ENCODE measurements at regions not wholly inside any gene's neighbourhood (a gene's known extent, or its start where the extent isn't known, plus 50 kb on each side); places are given as distances from the start of the nearest gene placed in this dataset.

DNA sequence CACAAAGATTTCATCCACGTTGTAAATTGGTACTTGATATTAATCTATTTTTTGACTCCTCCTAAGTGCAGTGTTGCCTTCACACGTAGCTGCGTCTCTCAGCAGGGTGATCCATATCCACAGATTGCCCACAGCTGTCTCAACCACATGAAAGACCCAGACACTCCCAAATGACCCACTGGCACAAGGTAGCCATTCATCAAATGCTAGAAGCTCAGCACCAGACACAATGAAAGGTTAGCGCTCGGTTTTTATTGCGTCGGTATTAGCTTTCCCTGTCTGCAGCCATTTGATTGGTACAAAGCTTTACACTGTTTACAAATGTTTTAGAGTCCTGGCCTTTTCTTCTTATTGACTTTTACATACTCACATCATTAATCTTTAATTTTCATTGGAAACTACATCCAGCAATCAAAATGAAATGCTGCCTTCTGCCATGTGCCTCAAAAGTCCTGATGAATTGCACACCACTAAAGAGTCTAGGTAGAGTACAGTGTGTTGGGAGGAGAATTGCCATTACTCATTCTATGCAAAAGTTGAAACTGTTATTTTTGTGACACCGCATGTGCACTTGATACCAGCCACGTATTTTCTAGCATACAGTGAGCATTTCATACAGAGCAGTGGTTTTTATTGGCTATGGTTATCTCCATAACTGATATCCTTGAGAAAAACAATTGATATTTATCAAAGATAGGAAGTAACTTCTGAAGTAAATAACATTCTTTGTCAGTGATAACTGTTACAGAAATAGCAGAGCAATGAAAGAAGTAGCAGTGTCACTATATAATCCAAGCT is 127.3 kb upstream of the NUDT7 start:
- DNase-seq: no peak

DNA sequence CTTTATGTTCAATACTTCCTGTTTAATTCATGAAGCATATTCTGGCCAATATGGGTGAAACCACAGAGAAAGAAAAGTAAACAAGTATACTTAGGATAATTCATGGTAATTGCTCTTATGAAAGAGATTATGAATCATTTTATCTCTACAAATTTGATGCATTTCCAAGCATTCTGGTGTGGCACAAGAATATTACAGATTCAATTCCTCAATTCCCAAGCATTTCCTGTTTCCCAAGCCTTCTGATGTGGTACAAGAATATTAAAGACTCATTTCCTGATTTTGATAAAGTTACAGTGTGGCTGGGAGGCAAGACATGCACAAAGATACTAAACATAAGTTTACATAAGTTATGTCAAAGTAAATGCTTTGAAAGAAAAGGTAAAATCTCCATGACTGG is 126.1 kb upstream of the NUDT7 start:
- DNase-seq: no peak

DNA sequence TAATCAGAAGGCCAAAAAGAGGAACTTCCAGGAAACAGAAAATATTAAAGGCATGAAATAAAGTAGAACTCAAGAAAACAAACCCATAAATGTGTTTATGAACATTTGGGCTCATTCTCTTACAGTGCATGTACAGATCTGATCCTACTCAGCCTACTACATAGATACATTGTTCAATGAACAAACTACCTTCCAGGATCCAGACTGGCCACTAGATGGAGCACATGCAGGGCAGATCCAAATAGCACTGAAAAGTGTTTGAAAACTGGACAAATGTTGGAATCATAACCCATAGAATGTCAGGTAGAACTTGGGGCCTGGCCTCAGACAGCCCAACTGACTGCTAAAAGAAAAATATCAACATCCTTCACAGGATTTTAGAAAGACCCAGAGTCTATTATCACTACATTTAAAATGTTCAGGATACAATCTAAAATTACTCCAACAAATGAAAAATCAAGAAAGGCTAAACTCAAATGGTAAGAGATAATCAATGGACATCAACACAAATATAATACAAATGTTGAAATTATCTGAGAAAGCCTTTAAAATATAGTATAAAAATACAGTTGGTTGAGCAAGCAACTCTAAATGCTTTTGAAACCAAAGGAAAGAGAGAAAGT is 122.4 kb upstream of the NUDT7 start:
- DNase-seq: peak; percentile 60

DNA sequence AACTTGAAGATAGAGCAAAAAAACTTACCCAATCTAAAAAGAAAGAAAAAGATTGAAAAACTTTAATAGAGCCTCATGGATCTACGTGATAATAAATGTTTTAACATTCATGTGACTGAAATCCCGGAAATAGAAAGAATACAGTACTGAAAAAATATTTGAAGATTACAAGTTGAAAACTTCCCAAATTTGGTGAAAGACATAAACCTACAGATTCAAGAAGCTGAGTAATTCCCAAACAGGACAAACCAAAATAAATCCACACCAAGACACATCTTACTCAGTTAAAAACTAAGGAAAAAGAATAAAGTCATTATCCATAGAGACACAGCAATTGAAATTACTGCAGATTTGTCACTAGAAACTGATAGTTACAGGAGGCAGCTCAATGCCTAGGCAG is 121.8 kb upstream of the NUDT7 start:
- no peak for DNase-seq

DNA sequence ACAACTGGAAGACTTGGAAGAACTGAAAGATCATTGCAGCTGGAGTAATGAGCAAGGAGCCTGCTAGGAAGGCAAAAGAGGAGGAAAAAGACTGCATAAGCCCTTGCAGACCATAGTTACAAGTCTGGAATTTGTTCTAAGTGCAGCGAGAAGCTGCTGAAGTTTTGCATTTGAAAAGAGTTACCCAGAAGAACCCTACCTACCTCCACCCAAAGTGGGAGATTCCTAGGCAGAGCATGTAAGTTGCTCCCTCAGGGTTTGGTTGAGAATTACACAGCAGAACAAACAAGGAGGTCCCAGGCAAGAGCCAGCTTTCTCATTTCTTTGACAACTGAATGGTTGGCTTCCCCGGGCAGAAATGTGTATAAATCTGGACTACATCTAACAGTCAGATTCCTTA is 118.7 kb upstream of the NUDT7 start:
- DNase-seq: no peak

DNA sequence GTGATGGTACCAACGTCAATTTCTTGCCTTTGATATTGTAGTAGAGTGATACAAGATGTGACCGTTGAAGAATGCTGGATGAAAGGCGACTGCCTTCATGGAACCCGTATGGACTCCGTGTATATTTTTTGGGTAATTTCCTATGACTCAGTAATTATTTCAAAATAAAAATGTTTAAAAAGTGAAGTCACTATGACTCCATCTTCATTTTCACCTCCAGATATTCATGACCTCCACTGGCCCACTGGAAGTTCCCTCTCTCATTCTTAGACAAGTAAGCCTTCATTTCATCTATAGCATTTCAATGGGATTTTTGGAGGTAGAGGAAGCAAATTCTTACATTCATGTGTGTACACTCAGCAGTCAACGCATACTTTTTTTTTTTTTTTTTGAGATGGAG is 111.8 kb upstream of the NUDT7 start:
- DNase-seq: no peak

DNA sequence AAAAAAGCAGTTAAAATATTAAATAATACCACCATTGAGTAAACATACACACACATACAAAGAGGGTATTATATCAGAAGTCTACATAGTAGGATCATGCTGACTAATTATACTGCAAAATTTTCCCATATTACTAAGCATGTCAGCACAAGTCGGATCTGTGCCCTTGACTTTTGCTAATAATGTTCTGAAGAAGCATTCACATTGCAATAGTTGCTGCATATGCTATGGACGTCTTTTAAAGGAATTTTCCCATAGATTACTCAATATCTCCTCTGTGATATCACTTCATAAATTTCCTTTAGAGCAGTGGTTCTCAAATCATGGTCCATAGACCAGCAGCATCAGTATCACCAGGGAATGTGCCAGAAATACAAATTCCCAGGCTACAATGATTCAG is 110.9 kb upstream of the NUDT7 start:
- DNase-seq: no peak

DNA sequence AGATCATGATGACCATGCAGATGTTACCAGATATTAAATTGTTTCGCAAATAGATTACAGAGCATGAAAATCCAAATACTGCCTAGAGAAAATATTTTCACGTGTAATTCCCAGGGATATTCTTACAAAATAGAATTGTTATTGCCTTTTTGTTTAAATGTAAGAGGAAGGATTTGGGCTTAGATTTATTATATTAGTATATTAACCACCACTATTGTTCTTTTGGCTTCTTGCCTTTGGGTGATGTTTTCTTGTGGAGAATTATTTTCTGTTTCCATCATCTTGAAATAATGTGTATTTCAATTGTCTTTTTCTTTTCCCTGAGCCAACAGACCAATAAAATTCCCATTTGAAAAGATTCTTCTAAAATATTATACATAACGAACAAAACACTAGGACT is 109.7 kb upstream of the NUDT7 start:
- no peak for DNase-seq

DNA sequence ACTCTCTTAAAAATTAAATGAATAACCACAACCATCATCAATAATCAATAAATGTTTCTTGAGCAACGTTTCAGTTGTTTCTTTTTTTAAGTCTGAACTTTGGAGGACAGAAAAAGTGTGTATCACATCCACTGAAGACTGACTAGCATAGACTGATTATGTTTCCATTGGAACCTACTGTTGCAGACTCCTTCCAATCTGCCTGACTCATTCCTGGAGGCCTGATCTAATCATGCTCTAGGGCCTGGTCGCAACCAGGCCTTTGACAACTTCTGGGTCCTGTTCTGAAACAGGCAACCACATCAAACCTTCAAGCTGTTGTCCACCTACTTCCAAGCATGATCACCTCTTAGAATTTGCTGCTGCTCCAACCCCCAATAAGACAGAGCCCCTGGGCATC is 109.2 kb upstream of the NUDT7 start:
- DNase-seq: peak; percentile 62

DNA sequence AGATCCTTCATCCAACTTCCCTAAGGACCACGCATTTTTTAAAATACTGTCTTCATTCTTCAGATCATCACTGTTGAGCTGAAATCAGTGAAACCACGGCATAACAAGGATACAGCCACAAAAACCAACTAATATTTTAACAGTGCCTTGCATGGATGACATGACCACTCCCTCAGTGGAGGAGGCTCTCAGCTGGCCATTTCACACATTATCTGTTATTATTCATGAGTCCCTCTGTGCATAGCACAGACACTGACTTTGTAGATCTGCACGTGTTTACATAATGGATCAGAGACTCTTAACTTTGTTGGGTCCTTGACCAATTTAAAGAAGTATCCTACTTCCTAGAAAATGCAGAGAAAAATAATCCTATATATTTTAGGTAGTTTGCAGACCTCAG is 104.8 kb upstream of the NUDT7 start:
- no peak for DNase-seq

DNA sequence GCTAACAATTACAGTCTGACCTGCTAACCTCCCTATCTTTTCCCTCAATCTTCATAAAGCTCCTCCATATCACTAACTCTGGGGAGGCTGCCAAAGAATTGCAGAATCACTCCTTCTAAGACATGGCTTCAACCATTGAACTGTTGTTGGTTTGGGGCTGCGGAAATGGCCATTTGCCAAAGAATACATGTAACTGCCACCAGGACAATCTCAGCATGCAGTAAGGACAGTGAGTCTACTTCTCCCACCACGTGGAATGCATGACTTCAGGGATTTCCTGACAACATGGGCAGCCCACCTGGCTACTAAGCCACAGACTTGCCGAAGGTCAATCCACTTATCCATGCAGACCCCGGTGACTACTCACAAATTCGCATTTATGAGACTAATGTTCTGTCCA is 104.3 kb upstream of the NUDT7 start:
- DNase-seq: no peak

DNA sequence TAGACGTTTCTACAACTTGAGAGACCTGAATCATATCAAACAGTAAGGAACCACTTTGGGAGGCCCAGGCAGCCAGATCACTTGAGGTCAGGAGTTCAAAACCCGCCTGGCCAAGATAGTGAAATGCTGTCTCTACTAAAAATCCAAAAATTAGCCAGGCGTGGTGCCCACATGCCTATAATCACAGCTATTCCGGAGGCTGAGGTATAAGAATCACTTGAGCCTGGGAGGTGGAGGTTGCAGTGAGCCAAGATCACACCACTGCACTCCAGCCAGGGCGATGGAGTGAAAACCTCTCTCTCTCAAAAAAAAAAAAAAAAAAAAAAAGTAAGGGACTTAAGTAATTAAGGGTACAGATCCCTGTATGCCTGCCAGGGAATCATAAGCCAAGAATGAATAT is 103.4 kb upstream of the NUDT7 start:
- DNase-seq: no peak

DNA sequence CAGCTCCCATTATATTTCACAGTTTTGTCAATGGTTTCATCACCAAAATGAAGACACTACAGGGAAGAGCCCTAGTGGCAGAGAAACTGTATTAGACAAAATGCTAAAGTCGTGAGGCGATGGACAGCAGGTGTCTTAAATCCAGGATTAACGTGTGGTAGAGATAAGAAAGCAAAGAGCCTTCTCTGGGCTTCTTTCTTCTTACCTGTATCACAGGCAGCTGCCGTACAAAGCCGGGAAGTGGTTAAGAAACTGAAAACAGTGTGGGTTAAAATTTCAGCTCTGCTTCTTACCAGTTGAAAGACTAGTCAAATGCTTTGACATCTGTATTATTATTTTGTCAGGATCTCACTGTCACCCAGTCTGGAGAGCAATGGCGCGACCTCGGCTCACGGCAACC is 98.2 kb upstream of the NUDT7 start:
- no peak for DNase-seq

DNA sequence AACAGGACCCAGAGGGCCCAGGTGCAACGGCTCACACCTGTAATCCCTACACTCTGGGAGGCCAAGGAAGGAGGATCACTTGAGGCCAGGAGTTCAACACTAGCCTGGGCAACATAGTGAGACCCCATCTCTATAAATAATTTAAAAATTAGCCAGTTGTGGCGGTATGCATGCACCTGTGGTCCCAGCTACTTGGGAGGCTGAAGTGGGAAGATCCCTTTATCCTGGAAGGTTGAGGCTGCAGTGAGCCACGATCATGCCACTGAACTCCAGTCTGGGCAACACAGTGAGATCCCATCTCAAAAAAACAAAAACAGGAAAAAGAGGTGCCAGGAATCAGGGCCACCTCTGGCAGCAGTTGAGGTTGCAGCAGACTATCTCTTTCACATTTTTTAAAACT is 85.7 kb upstream of the NUDT7 start:
- no peak for DNase-seq

DNA sequence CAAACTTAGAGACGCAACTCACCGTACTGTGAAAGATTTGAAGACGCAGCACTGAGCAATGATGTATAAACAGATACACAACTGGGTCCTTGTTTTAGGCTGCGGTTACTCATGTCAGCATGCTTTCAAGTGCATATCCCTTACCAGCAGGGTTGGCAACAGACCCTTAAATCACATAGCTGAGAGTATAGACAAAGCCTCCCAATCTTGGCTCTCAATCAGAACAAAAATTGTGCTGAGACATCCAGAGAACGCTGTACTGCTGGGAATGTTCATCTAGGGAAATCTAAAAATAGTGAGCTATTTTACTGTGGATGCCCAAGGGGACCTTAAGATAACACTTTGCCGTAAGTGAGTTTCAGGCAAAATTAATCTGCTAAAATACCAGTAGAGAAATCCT is 84.4 kb upstream of the NUDT7 start:
- DNase-seq: no peak

DNA sequence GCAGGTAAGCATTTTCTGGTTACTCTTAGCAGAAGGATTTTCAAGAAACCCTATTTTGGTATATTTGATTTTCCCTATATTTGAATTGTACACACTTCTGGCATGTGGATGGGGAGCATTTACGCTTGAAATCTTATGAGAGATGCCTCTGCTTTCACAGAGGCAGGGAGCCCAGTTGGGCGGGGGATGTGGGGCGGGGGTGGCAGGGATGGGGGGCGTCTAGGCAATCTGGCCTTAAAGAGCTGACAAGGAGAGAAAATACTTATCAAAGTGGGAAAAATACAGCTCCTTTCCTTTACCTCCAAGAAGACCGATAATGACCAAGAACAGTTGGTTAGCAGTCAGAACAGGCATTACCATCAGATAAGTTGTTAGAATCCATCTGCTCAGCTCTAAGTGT is 79.1 kb upstream of the NUDT7 start:
- no peak for DNase-seq

DNA sequence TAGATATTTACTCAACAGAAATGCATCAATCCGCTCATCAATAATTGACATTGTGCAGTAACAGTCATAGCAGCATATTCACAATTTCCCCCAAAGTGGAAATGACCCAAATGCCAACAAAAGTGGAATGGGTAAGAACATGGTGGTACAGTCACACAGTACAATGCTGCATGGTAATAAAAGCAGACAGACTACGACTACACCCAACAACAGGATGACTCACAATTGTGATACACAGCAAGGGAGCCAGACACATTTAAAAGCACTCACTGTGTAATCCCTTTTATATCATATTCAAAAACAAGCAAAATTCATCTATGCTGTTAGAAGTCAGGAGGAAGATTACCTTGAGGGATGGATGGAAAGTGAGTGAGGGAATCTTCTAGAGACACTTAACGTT is 76.5 kb upstream of the NUDT7 start:
- no peak for DNase-seq

DNA sequence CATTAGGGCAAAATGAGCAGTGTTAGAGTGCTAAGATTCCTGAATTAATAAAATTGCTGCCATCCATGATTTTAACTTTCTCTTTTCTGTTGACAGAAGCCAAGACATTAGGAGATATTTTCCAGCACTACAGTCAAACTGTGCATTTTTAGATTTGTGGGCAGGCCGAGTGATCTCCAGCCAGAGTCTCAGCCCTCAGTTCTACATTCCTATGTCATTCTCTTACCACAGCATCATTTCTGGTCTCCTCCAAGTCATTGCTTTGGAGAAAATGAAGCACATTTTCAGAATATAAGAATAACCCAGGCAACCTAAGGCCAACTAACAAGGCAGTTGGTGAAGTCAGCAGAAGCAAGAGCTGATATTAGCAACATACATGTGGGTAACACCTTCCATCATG is 74.6 kb upstream of the NUDT7 start:
- DNase-seq: no peak

DNA sequence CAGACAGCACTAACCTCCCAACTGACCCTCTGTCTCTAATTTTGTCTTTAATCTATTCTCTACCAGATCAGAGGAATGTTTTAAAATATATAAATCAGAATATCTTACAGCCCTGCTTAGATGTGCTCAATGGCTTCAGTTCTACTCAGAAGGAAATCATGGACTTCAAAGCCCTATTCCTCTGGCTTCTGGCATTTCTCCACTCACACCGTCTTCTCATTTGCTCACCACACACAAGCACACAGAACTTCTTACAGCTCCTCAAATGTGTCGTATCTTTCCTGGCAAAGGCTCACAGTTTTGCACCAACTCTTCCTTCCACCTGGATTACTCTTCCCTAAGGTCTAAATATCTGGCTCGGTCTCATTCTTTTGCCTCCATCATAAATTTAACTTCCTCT is 71.6 kb upstream of the NUDT7 start:
- DNase-seq: no peak

DNA sequence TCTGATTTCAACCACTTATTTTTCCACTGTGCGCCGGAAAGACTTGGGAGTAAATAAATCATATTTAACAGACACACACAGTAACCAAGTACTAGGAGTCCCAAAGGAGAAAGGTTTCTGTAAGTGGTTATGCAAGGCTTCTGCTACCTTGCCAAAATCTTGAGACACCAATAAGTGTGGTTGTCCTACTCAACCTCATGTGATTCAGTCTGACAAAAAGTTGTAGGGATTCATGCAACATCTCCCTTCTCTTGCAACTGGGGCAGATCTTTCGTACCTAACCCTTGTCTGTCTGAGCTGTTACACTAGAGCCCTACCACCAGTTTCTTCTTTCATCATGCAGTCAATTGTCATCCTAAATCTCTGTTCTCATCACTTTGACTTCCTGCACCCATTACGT is 69.9 kb upstream of the NUDT7 start:
- DNase-seq: no peak

DNA sequence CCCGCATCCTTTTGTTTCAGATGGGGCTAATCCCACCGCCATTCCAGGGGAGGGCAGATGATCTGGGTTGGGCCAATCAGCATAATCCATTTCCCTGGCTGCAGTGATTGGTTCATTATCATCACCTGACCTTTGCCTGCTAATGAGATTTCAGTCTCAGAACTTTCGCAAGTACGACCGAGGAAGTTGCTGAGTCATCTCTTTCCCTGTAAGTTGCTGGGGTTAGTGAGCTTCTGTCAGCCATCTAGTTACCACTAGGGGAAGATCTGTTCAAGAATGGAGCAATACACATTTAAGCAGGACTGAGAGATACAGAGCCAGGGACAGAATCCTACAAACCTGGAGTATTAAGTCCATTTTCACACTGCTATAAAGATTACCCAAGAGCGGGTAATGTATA is 65.3 kb upstream of the NUDT7 start:
- no peak for DNase-seq

DNA sequence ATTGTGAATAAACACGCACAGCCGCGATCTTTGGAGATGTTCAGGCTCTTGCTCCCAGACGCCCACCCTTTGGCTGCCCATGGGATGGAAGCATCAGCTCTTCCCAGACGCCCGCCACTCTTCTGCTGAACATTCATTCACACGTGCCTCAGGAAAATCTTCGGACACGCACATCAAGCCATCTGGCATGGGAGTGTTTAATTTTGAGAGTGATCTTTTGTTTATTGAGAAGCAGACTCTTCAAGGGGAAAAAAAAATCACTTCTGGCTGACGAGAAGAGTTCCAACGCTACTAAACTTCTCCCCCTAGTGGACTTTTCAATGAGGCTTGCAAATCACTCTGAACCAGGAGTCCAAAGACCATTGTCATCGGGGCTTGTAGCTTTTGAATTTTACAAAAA is 62.0 kb upstream of the NUDT7 start:
- DNase-seq: no peak

DNA sequence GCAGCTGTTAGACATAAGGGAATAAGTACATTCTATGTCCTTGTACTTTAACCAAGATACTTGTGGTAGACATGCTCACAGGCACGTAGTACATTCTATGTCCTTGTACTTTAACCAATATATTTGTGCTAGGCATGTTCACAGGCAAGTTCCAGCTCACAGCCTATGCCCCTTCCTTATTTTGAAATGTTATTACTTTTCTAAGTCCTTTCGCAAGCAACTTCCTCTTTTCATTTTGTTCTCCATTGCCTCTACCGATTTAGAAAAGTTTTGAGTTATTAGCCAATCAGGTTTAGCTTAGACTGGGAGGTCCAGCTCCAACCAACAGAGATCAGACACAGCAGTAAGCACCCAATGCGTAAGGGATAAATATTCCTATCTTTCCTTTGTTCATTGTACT is 60.1 kb upstream of the NUDT7 start:
- DNase-seq: no peak

DNA sequence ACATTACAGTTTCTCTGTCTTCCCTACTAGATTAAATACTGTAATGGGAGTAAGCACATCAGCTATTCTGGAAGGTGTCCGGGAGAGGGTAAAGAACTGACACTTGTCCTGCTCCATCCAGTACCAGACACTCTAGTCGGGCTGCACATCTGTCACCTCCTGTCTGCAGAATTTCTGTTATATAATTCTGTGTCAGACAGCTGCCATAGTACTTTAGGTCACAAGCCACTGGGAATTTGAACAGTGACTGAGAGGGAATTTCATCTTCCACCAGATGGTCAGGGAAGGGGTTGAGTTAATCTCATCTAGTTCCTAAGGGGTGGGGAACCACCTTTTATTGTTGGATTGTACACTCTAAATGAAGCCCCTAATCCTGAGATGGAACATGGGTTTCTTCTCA is 58.6 kb upstream of the NUDT7 start:
- no peak for DNase-seq

DNA sequence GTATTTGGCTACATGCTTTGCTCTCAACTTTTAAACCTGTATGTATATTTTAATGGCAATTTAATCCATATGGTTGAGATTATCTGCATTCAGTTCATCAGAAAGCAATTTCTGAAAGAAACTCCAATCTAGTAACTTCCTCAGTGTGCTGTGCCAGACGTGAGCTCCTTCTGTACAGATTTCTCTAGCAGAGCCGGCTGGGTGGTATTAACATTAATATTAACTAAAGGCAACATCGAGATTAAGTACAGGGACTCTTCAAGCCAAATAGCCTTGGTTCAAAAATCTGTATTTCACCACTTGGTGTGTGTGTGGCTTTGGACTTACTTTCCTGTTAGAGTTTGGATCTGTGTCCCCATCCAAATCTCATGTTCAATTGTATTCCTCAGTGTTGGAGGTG is 55.5 kb upstream of the NUDT7 start:
- DNase-seq: no peak

Measured in islet precursor cell (in vitro differentiated cells).